Nephron progenitor cell (in vitro differentiated cells): ENCODE measurements at regions not wholly inside any gene's neighbourhood (a gene's known extent, or its start where the extent isn't known, plus 50 kb on each side); places are given as distances from the start of the nearest gene placed in this dataset.

ENCODE experiments used
- DNase-seq: peaks from one replicate; pipeline ENCODE4 v3.0.0; 2021
- H3K27ac Mint-ChIP-seq: 2 replicates; pipeline ENCODE4 v1.8.0; 2021; ENCODE audit warnings: mild to moderate bottlenecking, moderate library complexity, mixed read lengths
- H3K27me3 Mint-ChIP-seq: 2 replicates; pipeline ENCODE4 v1.8.0; 2021; ENCODE audit warnings: mild to moderate bottlenecking, low read depth, mixed read lengths; ENCODE audit not compliant: poor library complexity
- H3K36me3 Mint-ChIP-seq: 2 replicates; pipeline ENCODE4 v1.8.0; 2021; ENCODE audit warnings: low read depth, mixed read lengths
- H3K4me1 Mint-ChIP-seq: 2 replicates; pipeline ENCODE4 v1.8.0; 2021; ENCODE audit warnings: mixed read lengths
- H3K4me3 Mint-ChIP-seq: 2 replicates; pipeline ENCODE4 v1.8.0; 2021; ENCODE audit warnings: mild to moderate bottlenecking, moderate library complexity, mixed read lengths
- H3K9me3 Mint-ChIP-seq: 2 replicates; pipeline ENCODE4 v1.8.0; 2021; ENCODE audit warnings: mild to moderate bottlenecking, moderate library complexity, mixed read lengths
- TF ChIP-seq, protein P1 (sequence below): fragments of 200-600 bp; sonication (generic); IDR thresholded peaks from 2 replicates; pipeline ENCODE4 v1.5.0; 2021; ENCODE audit warnings: antibody characterized with exemption

DNA sequence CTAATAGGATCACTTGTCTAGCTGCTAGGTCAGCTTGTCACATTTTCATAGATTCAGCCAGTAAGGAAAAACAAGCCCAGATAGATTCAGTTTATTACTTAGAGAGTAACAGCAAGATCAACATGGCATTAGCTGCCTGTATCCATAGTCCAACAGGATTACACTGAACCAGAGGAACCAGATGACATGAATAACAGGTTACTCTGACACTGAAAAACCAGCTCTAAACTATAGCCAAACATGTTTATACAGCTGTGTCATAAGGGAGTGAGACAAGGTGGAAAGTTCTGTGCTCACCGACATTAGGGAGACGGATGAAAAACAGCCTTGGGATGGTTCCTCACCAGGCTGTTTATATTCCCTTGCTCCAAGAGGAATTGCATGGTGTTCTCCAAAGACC is 102.9 kb upstream of the EOLA2 start:
- no peak overlapping the region for H3K27ac Mint-ChIP-seq

GRCh38 chrX:150044556-150044955 is 106.3 kb upstream of the EOLA2 start:
- Mint-ChIP-seq H3K27me3 (no peaks in the 10 kb centered on the region), H3K36me3 (peaks cover 5% of the 10 kb centered on the region), H3K9me3 (peaks cover 51% of the 10 kb centered on the region), H3K4me1 (no peaks in the 10 kb centered on the region), H3K27ac (no peak overlapping the region), H3K4me3 (no peak overlapping the region)
- DNase-seq = no peak
- TF ChIP-seq, protein P1, sequence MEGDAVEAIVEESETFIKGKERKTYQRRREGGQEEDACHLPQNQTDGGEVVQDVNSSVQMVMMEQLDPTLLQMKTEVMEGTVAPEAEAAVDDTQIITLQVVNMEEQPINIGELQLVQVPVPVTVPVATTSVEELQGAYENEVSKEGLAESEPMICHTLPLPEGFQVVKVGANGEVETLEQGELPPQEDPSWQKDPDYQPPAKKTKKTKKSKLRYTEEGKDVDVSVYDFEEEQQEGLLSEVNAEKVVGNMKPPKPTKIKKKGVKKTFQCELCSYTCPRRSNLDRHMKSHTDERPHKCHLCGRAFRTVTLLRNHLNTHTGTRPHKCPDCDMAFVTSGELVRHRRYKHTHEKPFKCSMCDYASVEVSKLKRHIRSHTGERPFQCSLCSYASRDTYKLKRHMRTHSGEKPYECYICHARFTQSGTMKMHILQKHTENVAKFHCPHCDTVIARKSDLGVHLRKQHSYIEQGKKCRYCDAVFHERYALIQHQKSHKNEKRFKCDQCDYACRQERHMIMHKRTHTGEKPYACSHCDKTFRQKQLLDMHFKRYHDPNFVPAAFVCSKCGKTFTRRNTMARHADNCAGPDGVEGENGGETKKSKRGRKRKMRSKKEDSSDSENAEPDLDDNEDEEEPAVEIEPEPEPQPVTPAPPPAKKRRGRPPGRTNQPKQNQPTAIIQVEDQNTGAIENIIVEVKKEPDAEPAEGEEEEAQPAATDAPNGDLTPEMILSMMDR = no peak

More for the DNA sequence above, 102.9 kb upstream of the EOLA2 start:
- no peak for DNase-seq
- Mint-ChIP-seq H3K4me1 (no peaks in the 10 kb centered on the region), H3K27me3 (peaks cover 3% of the 10 kb centered on the region), H3K4me3 (no peak overlapping the region), H3K36me3 (peaks cover 5% of the 10 kb centered on the region), H3K9me3 (peaks cover 55% of the 10 kb centered on the region)
- TF ChIP-seq, protein P1 = no peak

DNA sequence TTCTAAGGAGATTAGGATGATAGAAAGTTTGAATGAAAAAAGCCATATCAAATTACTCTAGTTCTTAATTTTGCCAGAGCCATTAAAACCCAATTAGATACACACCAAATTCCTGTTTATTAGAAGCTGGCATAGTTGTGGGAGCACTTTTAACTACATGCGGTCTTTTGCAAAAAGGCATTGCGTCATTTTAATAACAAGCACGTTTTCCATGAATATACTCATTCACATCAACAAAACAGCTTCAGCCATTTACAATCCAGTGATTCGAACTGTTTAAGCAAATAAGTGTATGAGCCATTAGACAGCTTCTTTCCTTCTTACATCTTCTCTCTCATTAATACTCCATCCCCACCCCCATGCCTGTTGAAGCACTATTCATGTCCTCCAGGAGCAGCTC is 109.5 kb upstream of the EOLA2 start:
- peaks cover 5% of the 10 kb centered on the region for H3K36me3 Mint-ChIP-seq
- H3K27me3 Mint-ChIP-seq = no peaks in the 10 kb centered on the region
- no peak for DNase-seq
- no peak overlapping the region for H3K27ac Mint-ChIP-seq
- H3K4me3 Mint-ChIP-seq = no peak overlapping the region
- no peaks in the 10 kb centered on the region for H3K4me1 Mint-ChIP-seq
- H3K9me3 Mint-ChIP-seq = peaks cover 41% of the 10 kb centered on the region
- TF ChIP-seq, protein P1 = no peak

DNA sequence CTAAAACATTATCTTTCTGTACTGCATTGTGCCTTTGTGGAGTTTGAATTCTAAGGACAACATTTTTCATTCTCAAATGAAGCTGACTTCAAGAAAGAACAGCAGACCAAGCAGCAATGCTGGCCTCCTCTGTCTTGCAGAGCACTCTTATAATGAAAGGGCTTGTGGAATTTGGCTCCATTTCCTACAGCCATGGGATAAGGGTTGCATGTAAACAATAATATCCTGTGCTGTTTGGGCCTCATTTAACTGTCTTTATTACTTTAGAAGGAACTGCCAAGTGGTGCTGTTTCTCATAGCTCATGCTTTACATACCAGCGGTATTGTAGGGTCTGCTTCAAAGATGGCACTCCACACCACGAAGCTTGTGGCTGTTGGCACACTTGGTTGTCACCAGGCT is 111.4 kb upstream of the EOLA2 start:
- Mint-ChIP-seq H3K9me3 (peaks cover 24% of the 10 kb centered on the region), H3K4me1 (no peaks in the 10 kb centered on the region), H3K27ac (no peak overlapping the region), H3K4me3 (no peak overlapping the region), H3K27me3 (no peaks in the 10 kb centered on the region), H3K36me3 (peaks cover 5% of the 10 kb centered on the region)
- TF ChIP-seq, protein P1 = no peak
- no peak for DNase-seq

DNA sequence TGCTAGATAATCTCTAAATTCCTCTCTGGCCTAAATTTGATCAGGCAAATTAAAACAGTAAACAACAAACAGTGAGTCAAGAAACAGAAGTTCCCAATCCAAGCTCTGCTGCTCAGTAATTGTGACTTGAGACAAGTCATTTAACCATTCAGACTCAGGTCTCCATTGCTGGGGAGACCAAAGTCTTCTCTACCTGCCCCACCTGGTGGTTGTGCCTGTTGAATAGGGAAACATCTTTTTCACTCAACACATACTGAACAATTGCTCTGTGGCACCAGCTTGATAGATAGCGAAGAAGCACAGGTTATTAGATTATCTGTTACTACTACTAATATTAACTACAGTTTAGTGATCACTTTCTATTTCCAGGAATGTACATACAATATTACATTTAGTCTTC is 112.1 kb upstream of the EOLA2 start:
- DNase-seq = no peak
- TF ChIP-seq, protein P1 = no peak
- no peak overlapping the region for H3K4me3 Mint-ChIP-seq
- no peaks in the 10 kb centered on the region for H3K27me3 Mint-ChIP-seq
- peaks cover 17% of the 10 kb centered on the region for H3K9me3 Mint-ChIP-seq
- H3K27ac Mint-ChIP-seq = no peak overlapping the region
- H3K36me3 Mint-ChIP-seq = peaks cover under 1% of the 10 kb centered on the region
- H3K4me1 Mint-ChIP-seq = no peaks in the 10 kb centered on the region

DNA sequence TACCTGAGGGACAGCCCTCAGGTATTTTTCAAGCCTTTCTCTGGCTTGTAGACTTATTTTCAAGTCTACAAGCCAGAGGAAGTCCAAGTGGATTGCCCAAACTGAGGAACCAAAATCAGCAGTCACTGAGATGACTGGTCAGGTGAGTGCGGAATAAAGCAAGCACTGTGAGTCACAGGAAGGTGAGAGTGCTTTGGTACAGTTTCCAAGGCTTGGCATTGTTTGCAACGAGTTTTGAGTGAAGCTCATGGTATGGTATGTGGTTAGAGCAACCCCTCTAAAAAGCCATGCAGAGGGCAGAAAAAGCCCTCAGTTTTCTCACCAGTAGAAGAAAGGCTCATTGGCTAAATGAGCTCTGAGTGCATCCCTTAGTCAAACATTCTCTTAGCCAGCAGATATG is 112.8 kb upstream of the EOLA2 start:
- no peaks in the 10 kb centered on the region for H3K36me3 Mint-ChIP-seq
- no peak overlapping the region for H3K27ac Mint-ChIP-seq
- no peak for DNase-seq
- no peaks in the 10 kb centered on the region for H3K27me3 Mint-ChIP-seq
- TF ChIP-seq, protein P1 = no peak
- H3K4me1 Mint-ChIP-seq = no peaks in the 10 kb centered on the region
- peaks cover 10% of the 10 kb centered on the region for H3K9me3 Mint-ChIP-seq
- no peak overlapping the region for H3K4me3 Mint-ChIP-seq
